Heart left ventricle (tissue), 16 donors: ENCODE measurements at regions not wholly inside any gene's neighbourhood (a gene's known extent, or its start where the extent isn't known, plus 50 kb on each side); places are given as distances from the start of the nearest gene placed in this dataset.

Source experiments
- ATAC-seq, 4 donors: fragments of 200-7000 bp; cut with Tn5 transposase; one replicate each; pipeline ENCODE4 v1.9.1; 2020 to 2022; ENCODE audit warnings: moderate library complexity in 4 of 4, mild to moderate bottlenecking in 3 of 4, moderate number of reproducible peaks in 1 of 4
- DNase-seq, 5 donors: peaks; one replicate each; pipeline ENCODE4 v3.0.0-alpha.2; 2020
- H3K27ac ChIP-seq, 12 donors: fragments of 200-600 bp; sonication (generic) in 4 of 12; one replicate each; pipeline versions ENCODE4 v1.5.0 to v1.8.0; 2016 to 2022; ENCODE audit warnings: mild to moderate bottlenecking in 2 of 12
- H3K27me3 ChIP-seq, 9 donors: fragments of 200-600 bp; sonication (generic) in 2 of 9; one replicate each; pipeline versions ENCODE4 v1.5.1 to v1.8.0; 2016 to 2022; ENCODE audit warnings: mild to moderate bottlenecking in 3 of 9
- H3K36me3 ChIP-seq, 9 donors: fragments of 200-600 bp; sonication (generic) in 2 of 9; one replicate each; pipeline versions ENCODE4 v1.5.0 to v1.8.0; 2018 to 2022; ENCODE audit warnings: mild to moderate bottlenecking in 2 of 9
- H3K4me1 ChIP-seq, 12 donors: fragments of 200-600 bp; sonication (generic) in 4 of 12; one replicate each; pipeline versions ENCODE4 v1.5.0 to v1.8.0; 2016 to 2022; ENCODE audit warnings: mild to moderate bottlenecking in 3 of 12
- H3K4me3 ChIP-seq, 12 donors: fragments of 200-600 bp; sonication (generic) in 4 of 12; one replicate each; pipeline versions ENCODE4 v1.5.0 to v1.8.0; 2017 to 2022; ENCODE audit warnings: mild to moderate bottlenecking in 9 of 12, moderate library complexity in 4 of 12
- H3K9me3 ChIP-seq, 12 donors: fragments of 200-600 bp; sonication (generic) in 4 of 12; one replicate each; pipeline versions ENCODE4 v1.5.0 to v1.8.0; 2016 to 2022; ENCODE audit warnings: mild to moderate bottlenecking in 1 of 12
- CTCF ChIP-seq, 12 donors: fragments of 200-600 bp; sonication (generic) in 4 of 12; IDR thresholded peaks; one replicate each; pipeline versions ENCODE4 v1.5.0 to v1.8.0; 2018 to 2022; ENCODE audit warnings: antibody characterized with exemption in 12 of 12, mild to moderate bottlenecking in 5 of 12
- POLR2A ChIP-seq, 2 donors: fragments of 450-650 bp; IDR thresholded peaks; one replicate each; pipeline ENCODE4 v1.6.1; 2017; ENCODE audit warnings: antibody characterized with exemption in 2 of 2, mild to moderate bottlenecking in 2 of 2, moderate library complexity in 2 of 2
- WGBS, 4 donors: extraction: QIAGEN DNeasy Blood & Tissue Kit in 2 of 4; methylation state at CpG; one replicate each; pipeline versions ENCODE4 v1.1.5 to v1.1.7; 2013 to 2018; 5-methylcytosine and 5-hydroxymethylcytosine counted together
- intact Hi-C, 10 donors: fragments of 100-400 bp; cut with DNase I; formaldehyde crosslinking; loops; one replicate each; pipeline versions ENCODE4 v1.11.1 to v1.14.2; 2022
- donor health status: ischemic (EF 13 %, LVEDD 7.1; RV severe dilation, severe dysfunction).
- donor health status: healthy with polysubstance abuse.
- donor health status: DM: no; HTN: yes; CAD: no.
- donor health status: DM: no; HTN: no; CAD: no.
- donor health status: ischemic (EF 25% LVEDD 6.9; RV normal size, moderate dysfunction).
- donor health status: ischemic (EF 25% LVEDD 5.7; RV mildly dilated, moderate dysfunction).
- donor health status: healthy.
- donor health status: DM: yes; HTN: yes; CAD: no.
- donor health status: ischemic (EF 35%, LVEDD 5.7; RV mildly dilated, moderate dysfunction).
- donor health status: nonischemic (EF 11% LVEDD 7.7; RV severe dilation, severe dysfunction).
- donor health status: DM: yes; HTN: yes; CAD: no.
- donor health status: PGD.
- donor health status: ischemic (EF 29% LVEDD 5.4; RV normal size, mild dysfunction).
- donor health status: nonischemic (EF 23%, LVEDD 6.1; RV moderate dilation, normal function).

- WGBS, 4 donors, result 26 to 39% (median 32%) methylated on average over 9 of the region's 9 CpGs
- intact Hi-C loops, result loop anchor here in 7 of 10 donors (2.0 to 10.0 kb wide), 8 partner anchors 62 to 1664 kb away; partner anchors contain the start of gene NRP2 (in 2 of the 7)
- peak; percentile 65 to 82 (median 73) for ATAC-seq
- peaks cover 0 to 3% (median 0%) of the 10 kb centered on the region in 9 donors for H3K27me3 ChIP-seq
- peak overlapping the region in 1 of 12 donors; percentile 4 for H3K4me3 ChIP-seq
- peaks cover 0 to 18% (median 9%) of the 10 kb centered on the region in 12 donors for H3K4me1 ChIP-seq
- peak in 4 of 5 donors; percentile 50 to 70 (median 56) for DNase-seq
- H3K9me3 ChIP-seq, result no peaks in the 10 kb centered on the region
- peak overlapping the region in 1 of 12 donors; percentile 11 for H3K27ac ChIP-seq
- no peak for TF ChIP-seq POLR2A (IDR thresholded peaks at IDR 0.05)
- TF ChIP-seq CTCF (IDR thresholded peaks at IDR 0.05), result peak; percentile 61 to 84 (median 78)
- no peaks in the 10 kb centered on the region for H3K36me3 ChIP-seq
These were observed 285.0 kb upstream of the PARD3B start for GRCh38 chr2:204260162-204260877.

- intact Hi-C loops, result loop anchor here in 7 of 10 donors (2.0 to 10.0 kb wide), 8 partner anchors 61 to 1664 kb away; partner anchors contain the start of gene NRP2 (in 2 of the 7)
- no peaks in the 10 kb centered on the region for H3K9me3 ChIP-seq
- H3K36me3 ChIP-seq, result no peaks in the 10 kb centered on the region
- H3K27me3 ChIP-seq, result peaks cover 0 to 3% (median 0%) of the 10 kb centered on the region in 9 donors
- DNase-seq, result no peak
- peaks cover 0 to 18% (median 7%) of the 10 kb centered on the region in 12 donors for H3K4me1 ChIP-seq
- 68 to 76% (median 75%) methylated on average over 2 of the region's 2 CpGs for WGBS, 4 donors
- peak overlapping the region in 1 of 12 donors; percentile 11 for H3K27ac ChIP-seq
- no peak for ATAC-seq
- H3K4me3 ChIP-seq, result no peak overlapping the region
- no peak for TF ChIP-seq POLR2A (IDR thresholded peaks at IDR 0.05)
- TF ChIP-seq CTCF (IDR thresholded peaks at IDR 0.05), result no peak
These were observed 284.4 kb upstream of the PARD3B start for GRCh38 chr2:204260901-204261300.

GRCh38 chr2:204261846-204262245 is 283.4 kb upstream of the PARD3B start:
- intact Hi-C loops, result loop anchor here in 7 of 10 donors (2.0 to 10.0 kb wide), 8 partner anchors 60 to 1663 kb away; partner anchors contain the start of gene NRP2 (in 2 of the 7)
- peaks cover 0 to 18% (median 7%) of the 10 kb centered on the region in 12 donors for H3K4me1 ChIP-seq
- H3K4me3 ChIP-seq, result no peak overlapping the region
- H3K36me3 ChIP-seq, result no peaks in the 10 kb centered on the region
- 69 to 75% (median 73%) methylated on average over 4 of the region's 4 CpGs for WGBS, 4 donors
- peak overlapping the region in 1 of 12 donors; percentile 10 for H3K27ac ChIP-seq
- H3K27me3 ChIP-seq, result peaks cover 0 to 3% (median 0%) of the 10 kb centered on the region in 9 donors
- no peaks in the 10 kb centered on the region for H3K9me3 ChIP-seq
- ATAC-seq, result no peak
- no peak for TF ChIP-seq CTCF (IDR thresholded peaks at IDR 0.05)
- no peak for TF ChIP-seq POLR2A (IDR thresholded peaks at IDR 0.05)
- DNase-seq, result no peak

- intact Hi-C loops, result loop anchor here in 7 of 10 donors (5.0 to 10.0 kb wide), 7 partner anchors 58 to 1661 kb away; partner anchors contain the start of gene NRP2 (in 2 of the 7)
- WGBS, 4 donors, result 61 to 75% (median 65%) methylated on average over 16 of the region's 16 CpGs
- H3K4me3 ChIP-seq, result no peak overlapping the region
- no peaks in the 10 kb centered on the region for H3K36me3 ChIP-seq
- H3K4me1 ChIP-seq, result peaks cover 0 to 16% (median 6%) of the 10 kb centered on the region in 12 donors
- no peak overlapping the region for H3K27ac ChIP-seq
- TF ChIP-seq POLR2A (IDR thresholded peaks at IDR 0.05) (no peak), CTCF (IDR thresholded peaks at IDR 0.05) (no peak)
- DNase-seq, result no peak
- no peak for ATAC-seq
- peaks cover 0 to 3% (median 0%) of the 10 kb centered on the region in 9 donors for H3K27me3 ChIP-seq
- no peaks in the 10 kb centered on the region for H3K9me3 ChIP-seq
These were observed 281.2 kb upstream of the PARD3B start for GRCh38 chr2:204264085-204264553.
